HG02852 (cell line): ENCODE measurements at regions not wholly inside any gene's neighbourhood (a gene's known extent, or its start where the extent isn't known, plus 50 kb on each side); places are given as distances from the start of the nearest gene placed in this dataset.
A peak's percentile ranks its signal among the peaks of the same experiment; 100 is the strongest.

ENCODE experiments used
- ATAC-seq: cut with Tn5 transposase; IDR thresholded peaks from one replicate; pipeline ENCODE4 v1.9.1; 2021; ENCODE audit warnings: mild to moderate bottlenecking, moderate library complexity; ENCODE audit not compliant: unreplicated experiment

- ATAC-seq = no peak
Observed at GRCh38 chr6:128672023-128672422, 151.6 kb upstream of the PTPRK start.

GRCh38 chr6:128667339-128667858 lies 147.0 kb upstream of the PTPRK start:
- no peak for ATAC-seq

- no peak for ATAC-seq
Observed at GRCh38 chr6:128666405-128666804, 146.0 kb upstream of the PTPRK start.

GRCh38 chr6:128663238-128663637 lies 142.8 kb upstream of the PTPRK start:
- peak; percentile 54 for ATAC-seq

- ATAC-seq = no peak
Observed at GRCh38 chr6:128659878-128660622, 139.7 kb upstream of the PTPRK start.

- ATAC-seq = no peak
Observed at GRCh38 chr6:128659276-128659675, 138.9 kb upstream of the PTPRK start.

GRCh38 chr6:128657181-128657580 lies 136.8 kb upstream of the PTPRK start:
- ATAC-seq = peak; percentile 47

GRCh38 chr6:128655978-128656498 lies 135.6 kb upstream of the PTPRK start:
- ATAC-seq = peak; percentile 85

- no peak for ATAC-seq
Observed at GRCh38 chr6:128648022-128648598, 127.7 kb upstream of the PTPRK start.

GRCh38 chr6:128642132-128642531 lies 121.7 kb upstream of the PTPRK start:
- no peak for ATAC-seq

GRCh38 chr6:128641703-128642102 lies 121.3 kb upstream of the PTPRK start:
- ATAC-seq = no peak

GRCh38 chr6:128638817-128639216 lies 118.4 kb upstream of the PTPRK start:
- no peak for ATAC-seq

- ATAC-seq = no peak
Observed at GRCh38 chr6:128635219-128635618, 114.8 kb upstream of the PTPRK start.

- ATAC-seq = no peak
Observed at GRCh38 chr6:128632131-128632530, 111.7 kb upstream of the PTPRK start.

- ATAC-seq = no peak
Observed at GRCh38 chr6:128631031-128631430, 110.6 kb upstream of the PTPRK start.

GRCh38 chr6:128630213-128630612 lies 109.8 kb upstream of the PTPRK start:
- no peak for ATAC-seq

GRCh38 chr6:128617285-128617684 lies 96.9 kb upstream of the PTPRK start:
- ATAC-seq = no peak

GRCh38 chr6:128616342-128616741 lies 95.9 kb upstream of the PTPRK start:
- no peak for ATAC-seq

GRCh38 chr6:128606611-128607010 lies 86.2 kb upstream of the PTPRK start:
- peak; percentile 79 for ATAC-seq

- no peak for ATAC-seq
Observed at GRCh38 chr6:128605961-128606360, 85.6 kb upstream of the PTPRK start.

- ATAC-seq = no peak
Observed at GRCh38 chr6:128601060-128601459, 80.7 kb upstream of the PTPRK start.

GRCh38 chr6:128600397-128600951 lies 80.1 kb upstream of the PTPRK start:
- peak; percentile 69 for ATAC-seq
